ENCODE measurements at regions not wholly inside any gene's neighbourhood (a gene's known extent, or its start where the extent isn't known, plus 50 kb on each side); places are given as distances from the start of the nearest gene placed in this dataset.

- FAIRE-seq: no peak
These were observed 182.8 kb upstream of the NRIP1 start for GRCh38 chr21:15247613-15248012.

- FAIRE-seq: no peak
These were observed 184.6 kb upstream of the NRIP1 start for GRCh38 chr21:15249285-15249993.

GRCh38 chr21:15250384-15250783, 185.6 kb upstream of the NRIP1 start:
- no peak for FAIRE-seq

- FAIRE-seq: no peak
These were observed 187.6 kb upstream of the NRIP1 start for GRCh38 chr21:15252431-15252830.

GRCh38 chr21:15254111-15254510, 189.3 kb upstream of the NRIP1 start:
- no peak for FAIRE-seq

GRCh38 chr21:15255261-15255660, 190.5 kb upstream of the NRIP1 start:
- FAIRE-seq: no peak

- no peak for FAIRE-seq
These were observed 191.0 kb upstream of the NRIP1 start for GRCh38 chr21:15255763-15256162.

GRCh38 chr21:15256996-15257395, 192.2 kb upstream of the NRIP1 start:
- no peak for FAIRE-seq

- no peak for FAIRE-seq
These were observed 192.8 kb upstream of the NRIP1 start for GRCh38 chr21:15257646-15258045.

GRCh38 chr21:15259824-15260223, 195.0 kb upstream of the NRIP1 start:
- no peak for FAIRE-seq

GRCh38 chr21:15260604-15261003, 195.8 kb upstream of the NRIP1 start:
- FAIRE-seq: no peak

- FAIRE-seq: no peak
These were observed 199.4 kb upstream of the NRIP1 start for GRCh38 chr21:15264084-15264665.

GRCh38 chr21:15272171-15272570, 207.4 kb upstream of the NRIP1 start:
- FAIRE-seq: no peak

- no peak for FAIRE-seq
These were observed 207.8 kb upstream of the NRIP1 start for GRCh38 chr21:15272591-15272990.

- no peak for FAIRE-seq
These were observed 208.4 kb upstream of the NRIP1 start for GRCh38 chr21:15273244-15273643.

GRCh38 chr21:15274701-15275485, 210.1 kb upstream of the NRIP1 start:
- no peak for FAIRE-seq

GRCh38 chr21:15275615-15276235, 210.9 kb upstream of the NRIP1 start:
- no peak for FAIRE-seq

- no peak for FAIRE-seq
These were observed 211.4 kb upstream of the NRIP1 start for GRCh38 chr21:15276243-15276642.

GRCh38 chr21:15277466-15277865, 212.7 kb upstream of the NRIP1 start:
- FAIRE-seq: no peak

- FAIRE-seq: no peak
These were observed 213.5 kb upstream of the NRIP1 start for GRCh38 chr21:15278279-15278678.

GRCh38 chr21:15278851-15279250, 214.1 kb upstream of the NRIP1 start:
- FAIRE-seq: no peak

GRCh38 chr21:15279482-15279881, 214.7 kb upstream of the NRIP1 start:
- no peak for FAIRE-seq

GRCh38 chr21:15281714-15282113, 216.9 kb upstream of the NRIP1 start:
- FAIRE-seq: no peak

- no peak for FAIRE-seq
These were observed 217.9 kb upstream of the NRIP1 start for GRCh38 chr21:15282665-15283064.
